IMR-90 (cell line): ENCODE measurements at regions not wholly inside any gene's neighbourhood (a gene's known extent, or its start where the extent isn't known, plus 50 kb on each side); places are given as distances from the start of the nearest gene placed in this dataset.

Source experiments
- ATAC-seq: fragments of 200-7000 bp; cut with Tn5 transposase; 2 replicates; pipeline ENCODE4 v1.9.1; 2020; ENCODE audit warnings: low read depth, mild to moderate bottlenecking, moderate library complexity
- BruUV-seq: library from RNA; stranded (reverse); fragments of 400-500 nt; replicated peaks from 2 replicates; lab custom pipeline; 2021; lab: Mats Ljungman, UMichigan
- CTCF ChIA-PET: fragments of 300-600 bp; formaldehyde crosslinking; extraction: SDS; loops from one replicate; lab custom pipeline; 2021; ENCODE audit warnings: antibody characterized with exemption; lab: Yijun Ruan, JAX
- POLR2A ChIA-PET: fragments of 300-600 bp; sonication (Branson Sonifier 250); formaldehyde crosslinking; loops from one replicate; lab custom pipeline; 2022; ENCODE audit warnings: antibody characterized with exemption; ENCODE audit not compliant: unreplicated experiment; lab: Charles Lee
- DNase-seq: peaks from one replicate; pipeline ENCODE4 v3.0.0; 2013
- H2AFZ ChIP-seq: replicated peaks from 2 replicates; pipeline ENCODE3; 2013; ENCODE audit warnings: low read length, mild to moderate bottlenecking; ENCODE audit not compliant: poor library complexity
- H2AK5ac ChIP-seq: 2 replicates; pipeline ENCODE4 v1.6.1; 2013; ENCODE audit warnings: low read depth, low read length, inconsistent platforms
- H2AK9ac ChIP-seq: replicated peaks from 2 replicates; pipeline ENCODE3; 2013; ENCODE audit warnings: mild to moderate bottlenecking, low read depth, low read length, moderate library complexity; ENCODE audit not compliant: poor library complexity
- H2BK120ac ChIP-seq: 2 replicates; pipeline ENCODE4 v1.6.1; 2013; ENCODE audit warnings: low read depth, low read length, inconsistent platforms
- H2BK15ac ChIP-seq: 3 replicates; pipeline ENCODE4 v1.6.1; 2013; ENCODE audit warnings: low read depth, low read length, inconsistent platforms
- H2BK20ac ChIP-seq: 2 replicates; pipeline ENCODE4 v1.6.1; 2013; ENCODE audit warnings: low read depth, mild to moderate bottlenecking, inconsistent platforms, low read length, moderate library complexity
- H2BK5ac ChIP-seq: 2 replicates; pipeline ENCODE4 v1.6.1; 2013; ENCODE audit warnings: mild to moderate bottlenecking, low read depth, low read length, inconsistent platforms; ENCODE audit not compliant: poor library complexity, severe bottlenecking
- H3K14ac ChIP-seq: replicated peaks from 2 replicates; pipeline ENCODE4 v1.6.1; 2013; ENCODE audit warnings: low read depth, low read length, inconsistent platforms
- H3K18ac ChIP-seq: 2 replicates; pipeline ENCODE4 v1.6.1; 2013; ENCODE audit warnings: low read depth, low read length, control low read depth
- H3K23ac ChIP-seq: 2 replicates; pipeline ENCODE4 v1.6.1; 2013; ENCODE audit warnings: low read depth, low read length, inconsistent platforms
- H3K27ac ChIP-seq: 2 replicates; pipeline ENCODE4 v1.5.1; 2013; ENCODE audit warnings: mild to moderate bottlenecking, control low read depth, low read length; ENCODE audit not compliant: insufficient read depth
- H3K27me3 ChIP-seq: 2 replicates; pipeline ENCODE4 v1.6.1; 2013; ENCODE audit warnings: low read length; ENCODE audit not compliant: control insufficient read depth, insufficient read depth
- H3K36me3 ChIP-seq: 2 replicates; pipeline ENCODE4 v1.6.1; 2013; ENCODE audit warnings: low read length, mixed read lengths; ENCODE audit not compliant: control insufficient read depth, insufficient read depth
- H3K4ac ChIP-seq: 2 replicates; pipeline ENCODE4 v1.6.1; 2013; ENCODE audit warnings: low read depth, low read length, inconsistent platforms
- H3K4me1 ChIP-seq: 2 replicates; pipeline ENCODE4 v1.6.1; 2013; ENCODE audit warnings: low read length, mixed read lengths; ENCODE audit not compliant: control insufficient read depth, insufficient read depth
- H3K4me2 ChIP-seq: 2 replicates; pipeline ENCODE4 v1.6.1; 2013; ENCODE audit warnings: low read depth, mild to moderate bottlenecking, control low read depth, low read length, moderate library complexity
- H3K4me3 ChIP-seq: 2 replicates; pipeline ENCODE4 v1.5.1; 2013; ENCODE audit warnings: low read depth, mild to moderate bottlenecking, control low read depth, low read length, moderate library complexity; ENCODE audit not compliant: insufficient read depth
- H3K56ac ChIP-seq: 2 replicates; pipeline ENCODE4 v1.6.1; 2013; ENCODE audit warnings: low read length, inconsistent platforms; ENCODE audit not compliant: insufficient read depth; ENCODE audit errors: extremely low read depth
- H3K79me1 ChIP-seq, 2 experiments: 2 replicates each; pipeline ENCODE4 v1.6.1; 2013; ENCODE audit warnings: low read length in 2 of 2, inconsistent platforms in 1 of 2, low read depth in 1 of 2
- H3K9ac ChIP-seq: 2 replicates; pipeline ENCODE4 v1.6.1; 2013; ENCODE audit warnings: low read depth, low read length, control low read depth
- H3K9me1 ChIP-seq: 2 replicates; pipeline ENCODE4 v1.6.1; 2013; ENCODE audit warnings: low read length, inconsistent platforms; ENCODE audit not compliant: insufficient read depth
- H3K9me3 ChIP-seq: 2 replicates; pipeline ENCODE4 v1.6.1; 2013; ENCODE audit warnings: low read length; ENCODE audit not compliant: control insufficient read depth, insufficient read depth
- H4K20me1 ChIP-seq: 2 replicates; pipeline ENCODE4 v1.6.1; 2013; ENCODE audit warnings: low read length, inconsistent platforms; ENCODE audit not compliant: insufficient read depth
- H4K5ac ChIP-seq: 2 replicates; pipeline ENCODE4 v1.6.1; 2013; ENCODE audit warnings: mild to moderate bottlenecking, low read depth, low read length, control low read depth
- H4K8ac ChIP-seq, 2 experiments: 2 replicates each; pipeline ENCODE4 v1.6.1; 2013; ENCODE audit warnings: low read depth in 2 of 2, low read length in 2 of 2, control low read depth in 1 of 2, inconsistent platforms in 1 of 2
- H4K91ac ChIP-seq: 2 replicates; pipeline ENCODE4 v1.6.1; 2013; ENCODE audit warnings: low read depth, low read length, inconsistent platforms; ENCODE audit not compliant: insufficient read depth
- BHLHE40 ChIP-seq: fragments of 150-350 bp; IDR thresholded peaks from 2 replicates; pipeline ENCODE4 v1.6.1; 2016; ENCODE audit warnings: mild to moderate bottlenecking, low read depth, low read length
- CEBPB ChIP-seq: IDR thresholded peaks from 2 replicates; pipeline ENCODE4 v1.6.1; 2012; ENCODE audit warnings: low read depth, low read length, improper control_type of control experiment
- CHD1 ChIP-seq: IDR thresholded peaks from 2 replicates; pipeline ENCODE4 v1.6.1; 2012; ENCODE audit warnings: low read depth, low read length, improper control_type of control experiment
- FOS ChIP-seq: fragments of 150-350 bp; IDR thresholded peaks from 2 replicates; pipeline ENCODE4 v1.6.1; 2016; ENCODE audit warnings: low read depth, low read length
- MAFK ChIP-seq: IDR thresholded peaks from 2 replicates; pipeline ENCODE4 v1.6.1; 2012; ENCODE audit warnings: low read depth, low read length, improper control_type of control experiment
- MAZ ChIP-seq: IDR thresholded peaks from 2 replicates; pipeline ENCODE4 v1.6.1; 2012; ENCODE audit warnings: low read depth, mild to moderate bottlenecking, low read length, improper control_type of control experiment, moderate library complexity, borderline replicate concordance
- MXI1 ChIP-seq: IDR thresholded peaks from 2 replicates; pipeline ENCODE4 v1.6.1; 2012; ENCODE audit warnings: low read depth, mild to moderate bottlenecking, low read length, moderate library complexity, borderline replicate concordance
- NFE2L2 ChIP-seq: fragments of 150-350 bp; IDR thresholded peaks from 2 replicates; pipeline ENCODE4 v1.6.1; 2016; ENCODE audit warnings: low read depth, mild to moderate bottlenecking, low read length
- POLR2A ChIP-seq: IDR thresholded peaks from 2 replicates; pipeline ENCODE4 v1.6.1; 2012; ENCODE audit warnings: mild to moderate bottlenecking, low read depth, low read length
- RAD21 ChIP-seq: IDR thresholded peaks from 2 replicates; pipeline ENCODE4 v1.6.1; 2012; ENCODE audit warnings: low read length, improper control_type of control experiment
- RCOR1 ChIP-seq: IDR thresholded peaks from 2 replicates; pipeline ENCODE4 v1.6.1; 2012; ENCODE audit warnings: mild to moderate bottlenecking, low read length, improper control_type of control experiment; ENCODE audit not compliant: insufficient replicate concordance
- RFX5 ChIP-seq: IDR thresholded peaks from 2 replicates; pipeline ENCODE4 v1.8.0; 2012; ENCODE audit warnings: low read depth, mild to moderate bottlenecking, low read length, moderate library complexity
- SMC3 ChIP-seq: fragments of 150-350 bp; IDR thresholded peaks from 2 replicates; pipeline ENCODE4 v1.6.1; 2016; ENCODE audit warnings: low read depth, mild to moderate bottlenecking, antibody characterized with exemption, low read length, moderate library complexity
- WGBS, 2 experiments: methylation state at CpG; one replicate each; pipeline versions ENCODE4 v1.1.5 to v1.1.7; 2013; ENCODE audit warnings: missing lambda C conversion rate in 2 of 2; ENCODE audit not compliant: insufficient read length in 1 of 2; ENCODE audit errors: extremely low coverage in 2 of 2; 5-methylcytosine and 5-hydroxymethylcytosine counted together
- dilution Hi-C: fragments of 300-500 bp; cut with HindIII; formaldehyde crosslinking; loops from one replicate; pipeline ENCODE4 v1.14.3; 2018; ENCODE audit warnings: low sequenced_read_pairs; ENCODE audit not compliant: unreplicated experiment
- in situ Hi-C: fragments of 300-500 bp; cut with MboI; formaldehyde crosslinking; loops from 3 replicates; pipeline ENCODE4 v1.14.3; 2019; ENCODE audit warnings: low sequenced_read_pairs, inconsistent platforms, mixed read lengths
- intact Hi-C: fragments of 100-400 bp; cut with micrococcal nuclease; formaldehyde crosslinking; loops from 2 replicates; pipeline ENCODE4 v1.10.0; 2022
- TF ChIP-seq, protein P1 (sequence below): fragments of 150-350 bp; IDR thresholded peaks from 2 replicates; pipeline ENCODE4 v1.6.1; 2016; ENCODE audit warnings: low read depth, mild to moderate bottlenecking, low read length, moderate library complexity, borderline replicate concordance
- TF ChIP-seq, protein P2 (sequence below): fragments of 150-350 bp; IDR thresholded peaks from 2 replicates; pipeline ENCODE4 v1.6.1; 2017; ENCODE audit warnings: mild to moderate bottlenecking, antibody characterized with exemption, low read length, low read depth
- TF ChIP-seq, protein P3 (sequence below): conservative IDR thresholded peaks from 2 replicates; pipeline ENCODE4 v1.5.1; 2012; ENCODE audit warnings: mild to moderate bottlenecking, low read depth, low read length, improper control_type of control experiment

DNA sequence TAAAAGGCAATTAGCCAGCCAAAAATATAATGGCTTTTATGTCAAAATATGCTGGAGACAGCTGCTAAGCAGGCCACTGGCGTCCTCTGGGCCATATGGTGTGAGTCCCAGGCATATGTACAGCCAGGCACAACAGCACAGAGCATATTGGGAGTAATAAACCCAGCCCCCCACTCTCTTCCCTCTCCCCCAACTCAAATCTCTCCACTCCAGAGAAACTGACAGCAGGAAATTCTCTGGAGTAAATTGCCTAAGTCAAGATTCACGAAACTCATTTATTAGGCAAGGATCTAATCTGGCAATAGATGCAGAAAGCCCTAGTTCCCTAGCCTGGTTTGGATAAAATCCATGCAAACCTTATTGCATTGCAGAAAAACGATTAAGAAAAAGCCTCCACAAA is 147.9 kb upstream of the SEL1L start:
- CTCF ChIA-PET: no interaction called here

More for the DNA sequence above, 147.9 kb upstream of the SEL1L start:
- no peak overlapping the region for H3K14ac ChIP-seq
- no peak overlapping the region for H3K4ac ChIP-seq
- no peak overlapping the region for H2BK5ac ChIP-seq
- H3K9me3 ChIP-seq: peaks cover 17% of the 10 kb centered on the region
- H4K8ac ChIP-seq: no peak overlapping the region
- intact Hi-C loops: no loop called here
- in situ Hi-C loops: no loop called here
- no peak overlapping the region for H3K4me3 ChIP-seq
- no peak overlapping the region for H2BK120ac ChIP-seq
- WGBS, 2 experiments: no CpG with 5 or more reads among the region's 3 CpGs
- H3K27ac ChIP-seq: no peak overlapping the region
- no peak overlapping the region for H2AK5ac ChIP-seq
- no TSS peak for BruUV-seq
- H3K56ac ChIP-seq: no peak overlapping the region
- no peaks in the 10 kb centered on the region for H3K4me1 ChIP-seq
- H4K5ac ChIP-seq: no peak overlapping the region
- TF ChIP-seq NFE2L2 (no peak), RAD21 (no peak), CEBPB (no peak), MAFK (no peak), POLR2A (no peak), RCOR1 (no peak), SMC3 (no peak), RFX5 (no peak), CHD1 (no peak), MXI1 (no peak), FOS (no peak), BHLHE40 (no peak), MAZ (no peak)
- TF ChIP-seq, protein P1, sequence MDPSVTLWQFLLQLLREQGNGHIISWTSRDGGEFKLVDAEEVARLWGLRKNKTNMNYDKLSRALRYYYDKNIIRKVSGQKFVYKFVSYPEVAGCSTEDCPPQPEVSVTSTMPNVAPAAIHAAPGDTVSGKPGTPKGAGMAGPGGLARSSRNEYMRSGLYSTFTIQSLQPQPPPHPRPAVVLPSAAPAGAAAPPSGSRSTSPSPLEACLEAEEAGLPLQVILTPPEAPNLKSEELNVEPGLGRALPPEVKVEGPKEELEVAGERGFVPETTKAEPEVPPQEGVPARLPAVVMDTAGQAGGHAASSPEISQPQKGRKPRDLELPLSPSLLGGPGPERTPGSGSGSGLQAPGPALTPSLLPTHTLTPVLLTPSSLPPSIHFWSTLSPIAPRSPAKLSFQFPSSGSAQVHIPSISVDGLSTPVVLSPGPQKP: no peak
- TF ChIP-seq, protein P2, sequence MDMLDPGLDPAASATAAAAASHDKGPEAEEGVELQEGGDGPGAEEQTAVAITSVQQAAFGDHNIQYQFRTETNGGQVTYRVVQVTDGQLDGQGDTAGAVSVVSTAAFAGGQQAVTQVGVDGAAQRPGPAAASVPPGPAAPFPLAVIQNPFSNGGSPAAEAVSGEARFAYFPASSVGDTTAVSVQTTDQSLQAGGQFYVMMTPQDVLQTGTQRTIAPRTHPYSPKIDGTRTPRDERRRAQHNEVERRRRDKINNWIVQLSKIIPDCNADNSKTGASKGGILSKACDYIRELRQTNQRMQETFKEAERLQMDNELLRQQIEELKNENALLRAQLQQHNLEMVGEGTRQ: no peak
- TF ChIP-seq, protein P3, sequence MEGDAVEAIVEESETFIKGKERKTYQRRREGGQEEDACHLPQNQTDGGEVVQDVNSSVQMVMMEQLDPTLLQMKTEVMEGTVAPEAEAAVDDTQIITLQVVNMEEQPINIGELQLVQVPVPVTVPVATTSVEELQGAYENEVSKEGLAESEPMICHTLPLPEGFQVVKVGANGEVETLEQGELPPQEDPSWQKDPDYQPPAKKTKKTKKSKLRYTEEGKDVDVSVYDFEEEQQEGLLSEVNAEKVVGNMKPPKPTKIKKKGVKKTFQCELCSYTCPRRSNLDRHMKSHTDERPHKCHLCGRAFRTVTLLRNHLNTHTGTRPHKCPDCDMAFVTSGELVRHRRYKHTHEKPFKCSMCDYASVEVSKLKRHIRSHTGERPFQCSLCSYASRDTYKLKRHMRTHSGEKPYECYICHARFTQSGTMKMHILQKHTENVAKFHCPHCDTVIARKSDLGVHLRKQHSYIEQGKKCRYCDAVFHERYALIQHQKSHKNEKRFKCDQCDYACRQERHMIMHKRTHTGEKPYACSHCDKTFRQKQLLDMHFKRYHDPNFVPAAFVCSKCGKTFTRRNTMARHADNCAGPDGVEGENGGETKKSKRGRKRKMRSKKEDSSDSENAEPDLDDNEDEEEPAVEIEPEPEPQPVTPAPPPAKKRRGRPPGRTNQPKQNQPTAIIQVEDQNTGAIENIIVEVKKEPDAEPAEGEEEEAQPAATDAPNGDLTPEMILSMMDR: no peak
- H2BK15ac ChIP-seq: no peak overlapping the region
- no peaks in the 10 kb centered on the region for H3K9me1 ChIP-seq
- no peak overlapping the region for H4K91ac ChIP-seq
- no peak overlapping the region for H2AK9ac ChIP-seq
- H3K23ac ChIP-seq: no peak overlapping the region
- H3K36me3 ChIP-seq: no peaks in the 10 kb centered on the region
- DNase-seq (no peak), ATAC-seq (no peak)
- no peak overlapping the region for H2BK20ac ChIP-seq
- POLR2A ChIA-PET: no interaction called here
- dilution Hi-C loops: no loop called here
- no peak overlapping the region for H3K9ac ChIP-seq
- no peaks in the 10 kb centered on the region for H3K79me1 ChIP-seq
- no peak overlapping the region for H3K18ac ChIP-seq
- no peak overlapping the region for H2AFZ ChIP-seq
- H3K27me3 ChIP-seq: no peaks in the 10 kb centered on the region
- no peaks in the 10 kb centered on the region for H4K20me1 ChIP-seq
- no peak overlapping the region for H3K4me2 ChIP-seq
